Mucosa of rectum (tissue), 2 donors: ENCODE measurements at regions not wholly inside any gene's neighbourhood (a gene's known extent, or its start where the extent isn't known, plus 50 kb on each side); places are given as distances from the start of the nearest gene placed in this dataset.
A peak's percentile ranks its signal among the peaks of the same experiment; 100 is the strongest.
"Not testable (repeated sequence)": the region's sequence is repeated elsewhere in the genome, so short reads cannot be mapped to it uniquely, and the experiment has no call there.

Experiments
- H3K27ac ChIP-seq, 2 donors: one replicate each; pipeline ENCODE4 v1.7.0; 2013; ENCODE audit warnings: inconsistent platforms in 2 of 2, low read depth in 2 of 2, low read length in 2 of 2
- H3K27me3 ChIP-seq, 2 donors: one replicate each; pipeline ENCODE4 v1.7.0; 2013; ENCODE audit warnings: low read length in 2 of 2; ENCODE audit not compliant: control insufficient read depth in 2 of 2, insufficient read depth in 2 of 2
- H3K36me3 ChIP-seq, 2 donors: one replicate each; pipeline ENCODE4 v1.7.0; 2013; ENCODE audit warnings: low read length in 2 of 2; ENCODE audit not compliant: control insufficient read depth in 2 of 2, insufficient read depth in 2 of 2
- H3K4me1 ChIP-seq, 2 donors: one replicate each; pipeline ENCODE4 v1.7.0; 2013; ENCODE audit warnings: low read length in 2 of 2, mild to moderate bottlenecking in 1 of 2; ENCODE audit not compliant: control insufficient read depth in 2 of 2, insufficient read depth in 2 of 2
- H3K4me3 ChIP-seq, 2 donors: one replicate each; pipeline ENCODE4 v1.7.0; 2013; ENCODE audit warnings: low read length in 2 of 2
- H3K9ac ChIP-seq, 2 donors: one replicate each; pipeline ENCODE4 v1.7.0; 2013; ENCODE audit warnings: low read length in 2 of 2, low read depth in 1 of 2, mild to moderate bottlenecking in 1 of 2
- H3K9me3 ChIP-seq, 2 donors: one replicate each; pipeline ENCODE4 v1.7.0; 2013; ENCODE audit warnings: low read length in 2 of 2; ENCODE audit not compliant: control insufficient read depth in 2 of 2
- donor health status: healthy.
- donor health status: Normal muscosa, but diverticular disease.

DNA sequence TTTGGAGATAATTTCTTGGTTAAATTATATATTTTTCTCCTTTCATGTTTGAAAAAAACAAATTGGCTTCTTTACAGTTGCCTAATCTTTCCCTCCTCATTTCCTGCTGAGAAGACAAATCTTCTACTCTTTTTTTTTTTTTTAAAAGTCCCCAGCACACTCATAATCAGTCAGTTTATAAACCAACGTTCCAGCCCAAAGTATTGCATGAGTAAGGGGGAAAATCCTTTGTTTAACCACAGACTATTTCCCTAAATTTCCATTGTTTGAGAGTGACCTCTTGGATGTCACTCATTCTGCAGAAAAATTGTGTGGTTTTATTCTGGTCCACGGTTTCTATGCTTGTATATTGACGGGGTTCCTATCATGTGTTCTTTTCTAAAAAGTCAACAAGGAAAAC lies 55.1 kb upstream of the TLR4 start:
- H3K9ac ChIP-seq = no peak overlapping the region
- peaks cover 2 to 7% of the 10 kb centered on the region in 2 donors for H3K4me1 ChIP-seq
- peaks cover 0 to 3% of the 10 kb centered on the region in 2 donors for H3K27me3 ChIP-seq
- no peaks in the 10 kb centered on the region for H3K9me3 ChIP-seq
- no peaks in the 10 kb centered on the region for H3K36me3 ChIP-seq
- no peak overlapping the region for H3K27ac ChIP-seq
- H3K4me3 ChIP-seq = no peak overlapping the region

DNA sequence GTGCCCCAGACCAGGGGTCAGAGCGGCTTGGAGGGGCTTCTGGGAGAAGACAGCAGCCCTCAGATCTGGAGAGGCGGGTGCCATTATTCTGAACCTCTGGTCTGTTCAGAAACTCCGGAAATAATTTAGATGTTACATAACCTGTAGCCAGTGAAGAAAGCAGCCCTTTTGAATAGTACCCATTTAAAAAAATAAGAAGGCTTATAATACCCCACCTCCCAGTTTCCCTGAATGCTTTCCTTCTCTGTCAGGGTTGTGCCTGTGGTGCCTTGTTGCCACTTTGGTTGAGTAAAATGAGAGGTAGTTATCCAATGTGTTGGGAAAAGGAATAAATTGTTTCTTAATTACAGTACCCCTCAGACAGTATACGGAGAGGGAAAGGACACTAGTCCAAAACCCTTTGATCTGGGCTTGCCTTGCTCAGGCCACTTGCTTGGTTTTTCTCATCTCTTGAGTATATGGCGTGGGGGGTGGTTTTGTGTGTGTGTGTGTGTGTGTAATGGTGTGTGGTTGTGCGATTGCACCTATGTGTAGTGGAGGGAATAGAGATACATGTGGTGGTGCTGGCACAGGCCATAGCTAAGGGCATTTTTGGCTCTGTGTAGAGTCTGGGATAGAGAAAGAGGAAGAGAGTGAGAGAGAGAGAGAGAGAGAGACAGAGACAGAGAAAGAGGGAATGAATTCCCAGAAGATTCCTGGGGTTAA lies 59.1 kb upstream of the TLR4 start:
- Histone ChIP-seq H3K27ac (no peak overlapping the region), H3K4me3 (peak overlapping the region; percentile 63 to 66), H3K27me3 (peaks cover 0 to 3% of the 10 kb centered on the region in 2 donors), H3K9ac (peak overlapping the region in 1 of 2 donors; percentile 41), H3K4me1 (peaks cover 2 to 7% of the 10 kb centered on the region in 2 donors), H3K9me3 (no peaks in the 10 kb centered on the region), H3K36me3 (no peaks in the 10 kb centered on the region)

DNA sequence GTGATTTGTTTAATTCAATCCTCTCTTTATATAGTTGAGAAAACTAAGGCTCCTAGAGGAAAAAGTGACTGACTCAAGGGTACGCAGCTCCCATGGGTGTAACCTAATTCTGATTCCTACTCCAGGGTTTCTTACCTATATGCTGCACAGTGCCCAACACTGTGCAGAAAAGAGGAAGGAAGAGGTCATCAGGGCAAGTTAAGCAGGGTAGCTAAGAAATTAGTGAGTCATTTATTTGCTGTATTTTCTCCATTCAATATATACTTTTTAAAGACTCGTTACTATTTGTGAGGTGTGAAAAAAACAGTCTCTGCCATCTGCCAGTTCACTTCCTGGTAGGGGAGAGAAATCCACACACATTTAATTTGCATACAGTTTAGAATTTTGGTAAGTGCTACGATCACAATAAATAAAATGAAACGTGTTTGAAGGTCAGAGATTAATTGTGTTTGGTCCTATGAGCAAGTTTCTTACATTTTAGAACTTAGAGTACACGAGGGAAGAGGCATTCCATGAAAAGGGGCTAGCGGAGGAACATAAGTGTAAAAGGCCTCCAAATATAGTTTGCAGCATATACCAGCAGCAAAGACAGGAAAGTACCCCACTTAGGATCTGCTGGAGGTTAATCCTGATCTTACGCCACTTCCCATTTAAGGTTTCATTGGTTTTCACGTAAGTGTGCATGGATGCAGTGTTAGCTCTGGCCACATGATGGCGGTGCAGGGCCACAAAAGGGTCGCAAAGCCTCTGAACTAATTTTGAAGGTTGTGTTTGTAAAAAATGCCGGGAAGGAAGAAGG lies 59.9 kb upstream of the TLR4 start:
- Histone ChIP-seq H3K9ac (peak overlapping the region in 1 of 2 donors; percentile 41), H3K9me3 (no peaks in the 10 kb centered on the region), H3K4me1 (peaks cover 2 to 7% of the 10 kb centered on the region in 2 donors), H3K36me3 (no peaks in the 10 kb centered on the region), H3K27me3 (peaks cover 0 to 3% of the 10 kb centered on the region in 2 donors), H3K4me3 (peak overlapping the region; percentile 63 to 66), H3K27ac (no peak overlapping the region)

DNA sequence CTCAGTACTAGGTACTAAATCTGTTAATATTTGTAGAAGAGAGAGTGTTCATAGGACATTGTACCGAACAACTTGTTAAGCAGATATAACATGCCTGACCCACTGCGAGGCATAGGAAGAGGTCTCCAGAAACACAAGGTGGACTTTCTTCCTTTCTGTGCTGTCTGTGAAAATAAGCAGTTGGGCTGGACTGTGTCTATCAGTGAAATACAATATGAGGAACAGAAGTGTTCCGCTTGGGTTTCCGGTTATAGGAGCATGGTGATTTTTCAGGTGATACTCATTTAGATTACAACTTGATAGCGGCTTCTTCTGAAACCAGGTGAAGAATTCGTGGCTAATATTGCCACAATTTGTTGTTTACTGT lies 60.9 kb upstream of the TLR4 start:
- no peak overlapping the region for H3K27ac ChIP-seq
- H3K27me3 ChIP-seq = no peaks in the 10 kb centered on the region
- H3K4me3 ChIP-seq = no peak overlapping the region
- no peaks in the 10 kb centered on the region for H3K9me3 ChIP-seq
- no peaks in the 10 kb centered on the region for H3K36me3 ChIP-seq
- peaks cover 2 to 7% of the 10 kb centered on the region in 2 donors for H3K4me1 ChIP-seq
- H3K9ac ChIP-seq = no peak overlapping the region

DNA sequence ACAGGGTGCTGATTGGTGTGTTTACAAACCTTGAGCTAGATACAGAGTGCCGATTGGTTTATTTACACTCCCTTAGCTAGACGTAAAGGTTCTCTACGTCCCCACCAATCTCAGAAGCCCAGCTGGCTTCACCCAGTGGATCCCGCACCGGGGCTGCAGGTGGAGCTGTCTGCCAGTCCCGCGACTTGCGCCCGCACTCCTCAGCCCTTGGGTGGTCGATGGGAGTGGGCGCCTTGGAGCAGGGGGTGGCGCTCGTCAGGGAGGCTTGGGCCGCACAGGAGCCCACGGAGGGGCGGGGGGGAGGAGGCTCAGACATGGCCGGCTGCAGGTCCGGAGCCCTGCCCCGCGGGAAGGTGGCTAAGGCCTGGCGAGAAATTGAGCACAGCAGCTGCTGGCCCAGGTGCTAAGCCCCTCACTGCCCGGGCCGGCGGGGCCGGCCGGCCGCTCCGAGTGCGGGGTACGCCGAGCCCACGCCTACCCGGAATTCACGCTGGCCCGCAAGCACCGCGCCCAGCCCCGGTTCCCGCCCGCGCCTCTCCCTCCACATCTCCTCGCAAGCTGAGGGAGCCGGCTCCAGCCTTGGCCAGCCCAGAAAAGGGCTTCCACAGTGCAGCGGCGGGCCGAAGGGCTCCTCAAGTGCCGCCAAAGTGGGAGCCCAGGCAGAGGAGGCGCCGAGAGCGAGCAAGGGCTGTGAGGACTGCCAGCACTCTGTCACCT lies 61.5 kb upstream of the TLR4 start:
- H3K27me3 ChIP-seq, H3K4me1 ChIP-seq, H3K36me3 ChIP-seq, H3K9me3 ChIP-seq, H3K27ac ChIP-seq, H3K4me3 ChIP-seq, H3K9ac ChIP-seq: not testable (repeated sequence)

DNA sequence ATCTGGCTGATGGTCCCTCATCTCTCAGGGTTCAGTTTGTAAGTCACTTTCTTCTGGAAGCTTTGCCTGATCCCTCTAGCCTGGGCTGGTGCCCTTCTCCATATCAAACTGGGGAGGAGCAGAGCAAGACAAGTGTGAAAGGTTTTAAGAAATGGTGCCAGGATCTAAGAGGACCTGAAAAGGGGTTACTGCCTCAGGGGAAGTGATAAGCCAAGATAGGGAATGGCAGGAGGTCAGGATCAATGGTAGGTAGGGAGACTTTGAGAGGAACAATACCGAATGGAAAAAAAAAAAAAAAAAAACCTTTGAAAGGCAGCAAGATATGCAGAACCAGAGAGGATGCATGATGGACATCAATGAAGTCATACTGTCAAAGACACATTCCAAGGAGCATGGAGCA lies 67.5 kb upstream of the TLR4 start:
- Histone ChIP-seq H3K36me3 (no peaks in the 10 kb centered on the region), H3K9me3 (no peaks in the 10 kb centered on the region), H3K9ac (no peak overlapping the region), H3K27me3 (no peaks in the 10 kb centered on the region), H3K4me1 (no peaks in the 10 kb centered on the region), H3K4me3 (no peak overlapping the region), H3K27ac (no peak overlapping the region)

DNA sequence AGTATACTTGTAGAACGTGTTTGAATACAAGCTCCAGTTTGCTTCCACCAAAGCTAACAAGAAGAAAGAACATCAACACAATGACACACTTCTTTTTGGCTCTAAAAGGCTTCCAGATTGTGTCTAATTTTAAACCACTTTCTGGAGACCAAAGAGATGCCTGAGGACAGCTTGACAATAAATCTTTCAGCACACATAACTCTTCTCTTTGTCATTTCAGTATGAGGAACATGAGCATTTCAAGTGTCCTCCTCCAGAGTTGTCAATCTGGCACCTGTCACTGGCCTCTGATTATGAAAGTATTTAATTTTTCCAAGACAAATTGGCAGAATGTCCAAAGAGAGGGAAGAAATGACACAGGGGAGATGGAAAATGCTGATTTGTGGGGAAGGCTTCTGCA lies 79.0 kb upstream of the TLR4 start:
- Histone ChIP-seq H3K27me3 (no peaks in the 10 kb centered on the region), H3K9me3 (no peaks in the 10 kb centered on the region), H3K4me3 (no peak overlapping the region), H3K36me3 (no peaks in the 10 kb centered on the region), H3K27ac (no peak overlapping the region), H3K4me1 (no peaks in the 10 kb centered on the region), H3K9ac (no peak overlapping the region)

DNA sequence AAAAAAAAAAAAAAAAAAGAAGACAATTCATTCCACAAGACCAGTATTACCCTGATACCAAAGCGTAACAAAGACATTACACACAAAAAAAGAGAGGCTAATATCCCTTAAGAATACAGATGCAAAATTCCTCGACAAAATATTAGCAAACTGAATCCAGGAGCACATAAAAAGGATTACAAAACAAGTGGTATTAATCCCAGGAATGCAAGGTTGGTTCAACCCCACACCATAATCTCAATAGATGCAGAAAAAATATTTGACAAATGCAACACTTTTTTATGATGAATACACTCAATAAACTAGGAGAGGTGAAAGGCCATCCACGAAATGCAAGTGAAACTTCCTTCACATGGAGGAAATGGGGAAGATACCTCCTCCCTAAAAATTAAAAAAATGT lies 80.1 kb upstream of the TLR4 start:
- H3K9ac ChIP-seq = no peak overlapping the region
- H3K27me3 ChIP-seq = no peaks in the 10 kb centered on the region
- no peak overlapping the region for H3K4me3 ChIP-seq
- no peaks in the 10 kb centered on the region for H3K9me3 ChIP-seq
- no peak overlapping the region for H3K27ac ChIP-seq
- no peaks in the 10 kb centered on the region for H3K4me1 ChIP-seq
- H3K36me3 ChIP-seq = no peaks in the 10 kb centered on the region

DNA sequence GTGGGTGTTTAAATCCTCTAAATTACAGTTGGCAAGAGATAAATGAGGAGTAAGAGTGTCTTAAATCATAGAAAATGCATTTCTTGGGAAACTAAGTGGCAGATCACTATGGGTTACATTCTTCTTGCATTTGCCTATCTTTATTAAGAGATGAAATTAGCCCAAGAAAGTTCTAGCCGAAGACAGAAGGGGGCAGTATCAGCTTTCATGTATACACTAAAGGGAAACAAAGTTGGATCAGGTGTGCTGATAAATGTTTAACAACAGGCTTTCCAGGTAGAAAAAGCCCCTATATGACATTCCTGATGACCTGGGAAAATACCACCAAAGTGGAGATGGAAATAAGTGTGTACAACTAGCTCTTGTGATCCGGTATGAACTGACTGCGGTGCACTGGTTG lies 81.9 kb upstream of the TLR4 start:
- no peak overlapping the region for H3K9ac ChIP-seq
- no peak overlapping the region for H3K27ac ChIP-seq
- H3K27me3 ChIP-seq = no peaks in the 10 kb centered on the region
- no peak overlapping the region for H3K4me3 ChIP-seq
- H3K4me1 ChIP-seq = no peaks in the 10 kb centered on the region
- no peaks in the 10 kb centered on the region for H3K36me3 ChIP-seq
- H3K9me3 ChIP-seq = no peaks in the 10 kb centered on the region

DNA sequence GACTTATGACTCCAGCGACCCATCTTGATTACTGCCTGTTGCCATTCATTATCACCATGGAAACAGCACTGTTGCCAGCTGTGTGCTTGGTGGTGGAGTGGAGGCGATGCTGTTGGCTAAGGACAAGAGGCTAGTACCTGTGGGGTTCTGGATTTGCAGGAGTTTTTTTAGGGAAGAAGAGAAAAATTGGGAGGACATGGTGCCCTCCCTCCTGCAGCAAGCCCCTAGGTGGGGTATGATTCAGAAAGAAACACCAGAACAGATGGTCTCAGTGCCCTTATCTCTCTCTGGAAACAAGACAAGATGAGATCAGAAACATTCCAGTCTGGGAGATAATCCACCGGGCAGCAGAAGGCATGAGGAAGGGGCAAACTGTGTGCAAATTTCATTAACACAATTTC lies 87.8 kb upstream of the TLR4 start:
- no peaks in the 10 kb centered on the region for H3K9me3 ChIP-seq
- H3K36me3 ChIP-seq = no peaks in the 10 kb centered on the region
- no peak overlapping the region for H3K27ac ChIP-seq
- H3K9ac ChIP-seq = no peak overlapping the region
- no peaks in the 10 kb centered on the region for H3K27me3 ChIP-seq
- no peak overlapping the region for H3K4me3 ChIP-seq
- H3K4me1 ChIP-seq = no peaks in the 10 kb centered on the region
